Activated naive CD4-positive, alpha-beta T cell treated with anti-CD3 and anti-CD28 coated beads, Interleukin-2, amount 50 U/mL, for 72 hours (primary cell): ENCODE measurements at regions not wholly inside any gene's neighbourhood (a gene's known extent, or its start where the extent isn't known, plus 50 kb on each side); places are given as distances from the start of the nearest gene placed in this dataset.
A peak's percentile ranks its signal among the peaks of the same experiment; 100 is the strongest.
"Not testable (repeated sequence)": the region's sequence is repeated elsewhere in the genome, so short reads cannot be mapped to it uniquely, and the experiment has no call there.

ENCODE experiments used
- ATAC-seq, 2 donors: fragments of 150-1000 bp; cut with Tn5 transposase; 2 replicates each; pipeline ENCODE4 v1.10.0; 2021; ENCODE audit warnings: mild to moderate bottlenecking in 2 of 2, moderate library complexity in 2 of 2
- DNase-seq, 2 donors: peaks; one replicate each; pipeline ENCODE4 v3.0.0; 2021 to 2022; ENCODE audit warnings: low spot score in 2 of 2
- H3K27ac Mint-ChIP-seq, 2 donors: one replicate each; pipeline ENCODE4 v1.8.0; 2022; ENCODE audit warnings: mild to moderate bottlenecking in 2 of 2, mixed read lengths in 2 of 2
- H3K36me3 Mint-ChIP-seq, 2 donors: one replicate each; pipeline ENCODE4 v1.8.0; 2022; ENCODE audit warnings: mixed read lengths in 2 of 2
- H3K9me3 Mint-ChIP-seq, 2 donors: one replicate each; pipeline ENCODE4 v1.8.0; 2022; ENCODE audit warnings: mixed read lengths in 2 of 2

GRCh38 chr14:58744801-58745394 lies 107.1 kb downstream of the DACT1 start:
- H3K9me3 Mint-ChIP-seq: no peaks in the 10 kb centered on the region
- H3K36me3 Mint-ChIP-seq: no peaks in the 10 kb centered on the region
- ATAC-seq (no peak), DNase-seq (no peak)
- H3K27ac Mint-ChIP-seq: no peak overlapping the region

GRCh38 chr14:58746261-58746660 lies 108.5 kb downstream of the DACT1 start:
- Mint-ChIP-seq H3K9me3 (no peaks in the 10 kb centered on the region), H3K36me3 (no peaks in the 10 kb centered on the region), H3K27ac (no peak overlapping the region)
- DNase-seq (no peak), ATAC-seq (no peak)

- no peak overlapping the region for H3K27ac Mint-ChIP-seq
- DNase-seq: no peak
- no peaks in the 10 kb centered on the region for H3K9me3 Mint-ChIP-seq
- no peaks in the 10 kb centered on the region for H3K36me3 Mint-ChIP-seq
- no peak for ATAC-seq
Observed at GRCh38 chr14:58746701-58747100, 108.9 kb downstream of the DACT1 start.

GRCh38 chr14:58747181-58747580 lies 109.4 kb downstream of the DACT1 start:
- no peak for ATAC-seq
- no peak overlapping the region for H3K27ac Mint-ChIP-seq
- no peaks in the 10 kb centered on the region for H3K36me3 Mint-ChIP-seq
- no peaks in the 10 kb centered on the region for H3K9me3 Mint-ChIP-seq
- DNase-seq: no peak

GRCh38 chr14:58748251-58748650 lies 110.5 kb downstream of the DACT1 start:
- H3K27ac Mint-ChIP-seq, ATAC-seq, DNase-seq, H3K36me3 Mint-ChIP-seq, H3K9me3 Mint-ChIP-seq: not testable (repeated sequence)

- H3K27ac Mint-ChIP-seq: no peak overlapping the region
Observed at GRCh38 chr14:58749066-58749669, 111.4 kb downstream of the DACT1 start.

GRCh38 chr14:58750321-58751269 lies 112.8 kb downstream of the DACT1 start:
- Mint-ChIP-seq H3K27ac (no peak overlapping the region), H3K36me3 (no peaks in the 10 kb centered on the region), H3K9me3 (no peaks in the 10 kb centered on the region)
- ATAC-seq (no peak), DNase-seq (no peak)

More at GRCh38 chr14:58749066-58749669, 111.4 kb downstream of the DACT1 start:
- DNase-seq: peak in 1 of 2 donors; percentile 50
- H3K36me3 Mint-ChIP-seq: no peaks in the 10 kb centered on the region
- peak; percentile 85 to 93 for ATAC-seq
- H3K9me3 Mint-ChIP-seq: no peaks in the 10 kb centered on the region

- H3K27ac Mint-ChIP-seq: no peak overlapping the region
- no peaks in the 10 kb centered on the region for H3K36me3 Mint-ChIP-seq
- H3K9me3 Mint-ChIP-seq: no peaks in the 10 kb centered on the region
- ATAC-seq: no peak
- DNase-seq: no peak
Observed at GRCh38 chr14:58751788-58752187, 114.0 kb downstream of the DACT1 start.

- ATAC-seq: no peak
- Mint-ChIP-seq H3K27ac (no peak overlapping the region), H3K9me3 (no peaks in the 10 kb centered on the region), H3K36me3 (no peaks in the 10 kb centered on the region)
- DNase-seq: no peak
Observed at GRCh38 chr14:58752289-58752688, 114.5 kb downstream of the DACT1 start.

- no peaks in the 10 kb centered on the region for H3K36me3 Mint-ChIP-seq
- H3K9me3 Mint-ChIP-seq: no peaks in the 10 kb centered on the region
- no peak overlapping the region for H3K27ac Mint-ChIP-seq
- DNase-seq (no peak), ATAC-seq (no peak)
Observed at GRCh38 chr14:58752771-58753201, 115.0 kb downstream of the DACT1 start.

- DNase-seq (no peak), ATAC-seq (no peak)
- no peaks in the 10 kb centered on the region for H3K36me3 Mint-ChIP-seq
- no peak overlapping the region for H3K27ac Mint-ChIP-seq
- H3K9me3 Mint-ChIP-seq: no peaks in the 10 kb centered on the region
Observed at GRCh38 chr14:58755031-58755925, 117.5 kb downstream of the DACT1 start.

GRCh38 chr14:58760121-58760520 lies 122.4 kb downstream of the DACT1 start:
- DNase-seq (no peak), ATAC-seq (no peak)
- Mint-ChIP-seq H3K27ac (no peak overlapping the region), H3K9me3 (peaks cover 0 to 4% of the 10 kb centered on the region in 2 donors), H3K36me3 (no peaks in the 10 kb centered on the region)

GRCh38 chr14:58762629-58763028 lies 124.9 kb downstream of the DACT1 start:
- DNase-seq (no peak), ATAC-seq (no peak)
- peaks cover 0 to 4% of the 10 kb centered on the region in 2 donors for H3K9me3 Mint-ChIP-seq
- no peaks in the 10 kb centered on the region for H3K36me3 Mint-ChIP-seq
- no peak overlapping the region for H3K27ac Mint-ChIP-seq

GRCh38 chr14:58763210-58763609 lies 125.4 kb downstream of the DACT1 start:
- ATAC-seq (no peak), DNase-seq (no peak)
- Mint-ChIP-seq H3K27ac (no peak overlapping the region), H3K36me3 (no peaks in the 10 kb centered on the region), H3K9me3 (peaks cover 0 to 4% of the 10 kb centered on the region in 2 donors)

- H3K27ac Mint-ChIP-seq: no peak overlapping the region
- no peaks in the 10 kb centered on the region for H3K36me3 Mint-ChIP-seq
- no peak for DNase-seq
- ATAC-seq: no peak
- H3K9me3 Mint-ChIP-seq: peaks cover 0 to 4% of the 10 kb centered on the region in 2 donors
Observed at GRCh38 chr14:58765418-58765831, 127.7 kb downstream of the DACT1 start.

GRCh38 chr14:58765843-58766242 lies 128.1 kb downstream of the DACT1 start:
- no peak for ATAC-seq
- Mint-ChIP-seq H3K36me3 (no peaks in the 10 kb centered on the region), H3K9me3 (peaks cover 0 to 4% of the 10 kb centered on the region in 2 donors), H3K27ac (no peak overlapping the region)
- DNase-seq: no peak
